Muscle of leg (tissue), 3 donors: ENCODE measurements at regions not wholly inside any gene's neighbourhood (a gene's known extent, or its start where the extent isn't known, plus 50 kb on each side); places are given as distances from the start of the nearest gene placed in this dataset.

Experiments used
- DNase-seq: peaks from one replicate; pipeline ENCODE4 v3.0.0; 2013
- H3K27ac ChIP-seq: one replicate; pipeline ENCODE4 v1.5.1; 2013; ENCODE audit warnings: mild to moderate bottlenecking, low read length, control low read depth
- H3K27me3 ChIP-seq: one replicate; pipeline ENCODE4 v1.6.1; 2013; ENCODE audit warnings: low read length; ENCODE audit not compliant: control insufficient read depth, insufficient read depth
- H3K36me3 ChIP-seq: one replicate; pipeline ENCODE4 v1.6.1; 2013; ENCODE audit warnings: low read length; ENCODE audit not compliant: control insufficient read depth, insufficient read depth
- H3K4me1 ChIP-seq: one replicate; pipeline ENCODE4 v1.6.1; 2013; ENCODE audit warnings: low read length; ENCODE audit not compliant: control insufficient read depth, insufficient read depth
- H3K4me3 ChIP-seq: one replicate; pipeline ENCODE4 v1.5.1; 2013; ENCODE audit warnings: low read length, control low read depth
- H3K9me3 ChIP-seq: replicated peaks from 2 replicates; pipeline ENCODE4 v1.6.1; 2013; ENCODE audit warnings: low read depth, low read length; ENCODE audit not compliant: control insufficient read depth
- WGBS: methylation state at CpG from one replicate; pipeline ENCODE4 v1.1.5; 2013; ENCODE audit warnings: missing lambda C conversion rate; ENCODE audit not compliant: insufficient coverage; 5-methylcytosine and 5-hydroxymethylcytosine counted together

DNA sequence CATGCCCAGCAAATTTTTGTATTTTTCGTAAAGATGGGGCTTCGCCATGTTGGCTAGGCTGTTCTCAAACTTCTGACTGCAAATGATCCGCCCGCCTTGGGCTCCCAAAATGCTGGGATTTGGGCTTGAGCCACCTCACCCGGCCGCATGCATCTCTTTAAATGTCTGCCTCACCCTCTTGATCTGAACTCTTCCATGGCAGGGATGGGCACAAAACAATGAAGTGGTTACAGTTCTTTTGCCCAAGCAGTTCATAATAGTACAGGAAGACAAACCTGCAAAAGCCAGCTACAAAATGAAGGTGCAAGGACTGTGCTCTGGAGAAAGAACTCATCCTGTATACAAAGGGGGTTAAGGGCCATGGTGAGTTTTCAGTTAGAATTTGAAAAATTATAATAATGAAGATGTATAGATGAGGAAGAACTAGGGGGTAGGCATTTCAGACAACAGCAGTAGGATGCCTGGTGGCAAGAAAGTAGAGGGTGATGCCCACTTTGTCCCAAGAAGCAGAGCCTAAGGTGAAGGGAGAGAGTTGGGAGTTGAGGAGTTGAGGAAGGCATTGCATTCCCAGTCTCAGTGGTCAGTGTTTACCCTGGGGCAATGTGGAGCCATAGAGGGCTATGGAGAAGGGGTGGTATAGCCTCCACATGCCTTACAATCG is 160.8 kb upstream of the MYCN start:
- WGBS: 87% methylated on average over 4 of the region's 7 CpGs
- no peak overlapping the region for H3K27ac ChIP-seq

DNA sequence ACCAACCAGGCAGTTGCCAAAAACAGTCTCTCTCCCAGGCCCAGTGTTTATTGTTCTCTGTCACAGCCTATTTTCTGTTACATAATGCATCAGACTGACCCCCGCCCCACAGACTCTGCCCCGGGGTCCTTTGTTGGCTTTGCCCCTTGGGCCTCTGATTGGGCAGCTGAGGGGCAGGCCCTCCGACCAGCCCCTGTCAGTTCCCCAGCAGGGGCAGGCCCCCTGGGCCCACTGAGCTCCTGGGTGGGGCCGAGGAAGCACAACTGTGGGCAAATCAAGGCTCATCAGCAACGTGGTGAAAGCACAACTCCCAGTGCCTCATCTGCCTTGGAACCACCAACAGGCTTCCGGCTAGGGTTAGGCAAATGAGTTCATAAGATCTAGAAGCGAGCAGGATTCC is 160.1 kb upstream of the MYCN start:
- no peak for DNase-seq
- H3K4me3 ChIP-seq: no peak overlapping the region
- WGBS: 51% methylated on average over 7 of the region's 7 CpGs
- H3K27ac ChIP-seq: no peak overlapping the region
- no peaks in the 10 kb centered on the region for H3K36me3 ChIP-seq
- H3K9me3 ChIP-seq: no peaks in the 10 kb centered on the region
- H3K27me3 ChIP-seq: peaks cover 20% of the 10 kb centered on the region
- no peaks in the 10 kb centered on the region for H3K4me1 ChIP-seq

More for the DNA sequence above, 160.8 kb upstream of the MYCN start:
- H3K27me3 ChIP-seq: peaks cover 15% of the 10 kb centered on the region
- no peaks in the 10 kb centered on the region for H3K9me3 ChIP-seq
- no peak for DNase-seq
- H3K36me3 ChIP-seq: no peaks in the 10 kb centered on the region
- no peaks in the 10 kb centered on the region for H3K4me1 ChIP-seq
- no peak overlapping the region for H3K4me3 ChIP-seq

GRCh38 chr2:15780912-15781574 is 159.3 kb upstream of the MYCN start:
- no peak overlapping the region for H3K4me3 ChIP-seq
- H3K27ac ChIP-seq: no peak overlapping the region
- peaks cover 27% of the 10 kb centered on the region for H3K27me3 ChIP-seq
- no peaks in the 10 kb centered on the region for H3K36me3 ChIP-seq
- DNase-seq: no peak
- no peaks in the 10 kb centered on the region for H3K4me1 ChIP-seq
- H3K9me3 ChIP-seq: no peaks in the 10 kb centered on the region
- WGBS: 47% methylated on average over 9 of the region's 9 CpGs

DNA sequence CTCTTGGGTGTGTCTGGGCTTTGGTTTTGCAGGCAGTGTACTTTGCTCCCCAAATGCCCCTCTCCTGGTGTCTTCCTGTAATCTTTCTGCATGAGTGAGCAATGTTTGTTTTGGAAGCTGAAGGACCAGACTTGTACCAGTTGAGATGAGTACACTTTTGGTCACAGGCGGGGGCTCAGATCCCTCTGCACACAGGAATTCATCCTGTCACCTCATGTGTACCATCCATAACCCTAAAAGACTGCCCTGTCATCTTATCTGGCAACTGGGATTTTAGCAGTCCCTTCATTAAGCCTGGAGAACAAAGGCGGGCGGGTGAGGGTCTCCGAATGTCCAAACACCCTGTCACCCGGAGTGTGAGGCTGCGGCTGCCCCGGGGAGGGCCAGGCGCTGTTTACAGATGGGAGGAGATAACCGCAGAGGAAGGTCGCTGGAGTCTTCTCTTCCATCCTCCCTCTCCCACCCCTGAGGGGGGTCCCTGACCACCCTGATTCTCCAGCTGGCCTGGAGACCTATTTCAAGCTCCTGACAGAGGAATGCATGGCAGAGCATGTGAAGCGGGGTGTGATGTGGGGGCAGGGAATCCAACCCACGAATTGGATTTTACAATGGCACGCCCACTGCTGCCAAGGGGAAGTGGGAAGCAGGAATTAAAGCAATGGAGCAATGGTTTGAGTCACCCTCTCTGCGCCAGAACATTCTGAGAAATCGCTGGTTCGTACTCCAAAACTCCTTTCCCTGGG is 158.2 kb upstream of the MYCN start:
- 80% methylated on average over 2 of the region's 16 CpGs for WGBS

DNA sequence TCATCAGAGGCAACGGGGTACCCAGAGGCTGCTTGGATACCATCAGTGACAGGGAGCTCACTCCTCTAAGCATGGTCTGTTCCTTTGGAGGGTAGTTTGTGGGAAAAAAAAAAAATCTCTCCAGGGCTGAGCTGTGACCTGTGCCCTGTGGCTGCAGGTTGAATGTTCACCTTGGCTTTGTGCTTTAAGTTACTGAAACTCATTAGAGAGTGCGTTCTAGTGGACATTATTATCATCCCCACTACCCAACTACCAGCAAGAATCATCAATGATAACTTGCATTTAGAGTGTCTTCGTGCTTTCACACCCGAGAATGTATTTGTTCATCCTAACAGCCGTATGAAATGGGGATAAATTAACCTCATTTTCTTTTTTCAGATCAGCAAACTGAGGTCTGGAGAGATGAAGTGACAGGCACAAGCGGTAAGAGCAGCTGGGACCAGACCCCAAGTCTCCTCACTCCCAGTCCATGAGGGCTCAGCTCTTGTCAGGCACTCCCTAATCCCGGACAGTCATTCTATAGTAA is 157.5 kb upstream of the MYCN start:
- Histone ChIP-seq H3K27me3 (peaks cover 27% of the 10 kb centered on the region), H3K27ac (no peak overlapping the region), H3K4me3 (no peak overlapping the region), H3K4me1 (no peaks in the 10 kb centered on the region), H3K9me3 (no peaks in the 10 kb centered on the region), H3K36me3 (no peaks in the 10 kb centered on the region)
- no peak for DNase-seq
- WGBS: no CpG with 5 or more reads among the region's 7 CpGs

More for the DNA sequence above, 158.2 kb upstream of the MYCN start:
- Histone ChIP-seq H3K9me3 (no peaks in the 10 kb centered on the region), H3K36me3 (no peaks in the 10 kb centered on the region), H3K4me1 (no peaks in the 10 kb centered on the region), H3K27me3 (peaks cover 27% of the 10 kb centered on the region), H3K4me3 (no peak overlapping the region), H3K27ac (no peak overlapping the region)
- DNase-seq: no peak

GRCh38 chr2:15783489-15783888 is 156.9 kb upstream of the MYCN start:
- Histone ChIP-seq H3K4me3 (no peak overlapping the region), H3K27ac (no peak overlapping the region), H3K36me3 (no peaks in the 10 kb centered on the region), H3K27me3 (peaks cover 27% of the 10 kb centered on the region), H3K4me1 (peaks cover 3% of the 10 kb centered on the region), H3K9me3 (no peaks in the 10 kb centered on the region)
- no peak for DNase-seq
- 95% methylated on average over 6 of the region's 6 CpGs for WGBS

DNA sequence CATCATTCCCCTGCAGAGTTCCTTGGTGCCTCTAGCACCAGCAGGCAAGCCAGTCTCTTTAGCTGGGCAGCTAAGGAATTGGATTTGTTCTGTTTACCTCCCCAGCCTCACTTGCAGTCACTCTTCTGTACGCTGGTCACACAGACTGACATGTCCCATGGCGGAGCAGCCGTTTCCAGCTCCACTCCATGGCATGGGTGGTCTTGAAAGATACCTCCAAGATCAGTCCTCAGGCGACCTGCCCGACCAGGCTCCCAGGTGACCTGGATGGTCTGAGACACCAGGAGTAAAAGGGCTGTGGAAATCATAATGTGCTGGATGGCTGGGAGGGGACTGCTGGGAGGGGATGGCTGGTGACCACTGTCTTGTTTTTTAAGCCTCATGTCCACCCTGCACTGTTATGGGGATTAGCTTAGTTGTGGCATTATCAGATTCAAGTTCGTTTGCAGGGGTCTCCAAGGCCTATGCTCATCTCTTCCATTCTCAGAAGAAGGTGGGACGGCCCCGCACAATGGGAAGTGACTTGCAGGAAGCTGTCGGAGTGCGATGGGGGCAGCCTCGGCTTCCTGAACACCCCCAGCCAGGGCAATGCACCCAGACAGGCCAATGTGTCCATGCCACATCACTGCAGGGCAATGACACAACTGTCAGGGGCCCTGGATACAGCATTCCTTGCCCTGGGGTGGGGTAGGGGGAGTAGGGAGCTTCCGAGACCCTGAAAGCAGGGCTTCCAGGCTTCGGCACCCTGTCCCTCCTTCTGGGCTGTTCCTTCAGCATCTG is 156.1 kb upstream of the MYCN start:
- H3K4me3 ChIP-seq: no peak overlapping the region
- peaks cover 27% of the 10 kb centered on the region for H3K27me3 ChIP-seq
- no peak overlapping the region for H3K27ac ChIP-seq
- WGBS: 81% methylated on average over 11 of the region's 13 CpGs
- H3K4me1 ChIP-seq: peaks cover 6% of the 10 kb centered on the region
- no peak for DNase-seq
- H3K36me3 ChIP-seq: no peaks in the 10 kb centered on the region
- no peaks in the 10 kb centered on the region for H3K9me3 ChIP-seq

- H3K27me3 ChIP-seq: peaks cover 27% of the 10 kb centered on the region
- no peaks in the 10 kb centered on the region for H3K9me3 ChIP-seq
- DNase-seq: no peak
- peaks cover 6% of the 10 kb centered on the region for H3K4me1 ChIP-seq
- no peak overlapping the region for H3K4me3 ChIP-seq
- 55% methylated on average over 14 of the region's 21 CpGs for WGBS
- H3K27ac ChIP-seq: no peak overlapping the region
- H3K36me3 ChIP-seq: no peaks in the 10 kb centered on the region
Measured at GRCh38 chr2:15784886-15785801, 155.2 kb upstream of the MYCN start.

- H3K27me3 ChIP-seq: peaks cover 27% of the 10 kb centered on the region
- no peaks in the 10 kb centered on the region for H3K9me3 ChIP-seq
Measured at GRCh38 chr2:15786003-15786654, 154.2 kb upstream of the MYCN start.

More at GRCh38 chr2:15786003-15786654, 154.2 kb upstream of the MYCN start:
- Histone ChIP-seq H3K4me3 (no peak overlapping the region), H3K4me1 (peaks cover 6% of the 10 kb centered on the region), H3K36me3 (no peaks in the 10 kb centered on the region), H3K27ac (no peak overlapping the region)
- no peak for DNase-seq
- WGBS: 85% methylated on average over 8 of the region's 11 CpGs
